SK-N-SH treated with all-trans-retinoic acid at 6 μM for 48 hours (cell line): ENCODE measurements at regions not wholly inside any gene's neighbourhood (a gene's known extent, or its start where the extent isn't known, plus 50 kb on each side); places are given as distances from the start of the nearest gene placed in this dataset.

Source experiments
- CREB5 ChIP-seq: fragments of 250-450 bp; sonication (Bioruptor Pico); IDR thresholded peaks from 2 replicates; pipeline ENCODE4 v1.5.1; 2020; ENCODE audit warnings: low read depth, mild to moderate bottlenecking, moderate library complexity
- CSDC2 ChIP-seq: fragments of 250-450 bp; sonication (Bioruptor Pico); IDR thresholded peaks from 2 replicates; pipeline ENCODE4 v1.5.0; 2020; ENCODE audit warnings: mild to moderate bottlenecking, moderate library complexity
- OSR1 ChIP-seq: fragments of 250-450 bp; sonication (Bioruptor Pico); IDR thresholded peaks from 2 replicates; pipeline ENCODE4 v1.8.0; 2022; ENCODE audit warnings: moderate library complexity, mild to moderate bottlenecking, inconsistent platforms
- PATZ1 ChIP-seq: fragments of 250-450 bp; sonication (Bioruptor Pico); IDR thresholded peaks from 2 replicates; pipeline ENCODE4 v1.8.0; 2020; ENCODE audit warnings: mild to moderate bottlenecking, moderate library complexity, borderline replicate concordance
- PPARA ChIP-seq: fragments of 250-450 bp; sonication (Bioruptor Pico); IDR thresholded peaks from 2 replicates; pipeline ENCODE4 v1.5.0; 2020; ENCODE audit warnings: mild to moderate bottlenecking, borderline replicate concordance
- RARB ChIP-seq: fragments of 250-450 bp; sonication (Bioruptor Pico); IDR thresholded peaks from 2 replicates; pipeline ENCODE4 v1.8.0; 2021; ENCODE audit warnings: mild to moderate bottlenecking, moderate library complexity
- SNAI2 ChIP-seq: fragments of 250-450 bp; sonication (Bioruptor Pico); IDR thresholded peaks from 2 replicates; pipeline ENCODE4 v1.5.0; 2020; ENCODE audit warnings: mild to moderate bottlenecking, moderate library complexity
- TOX ChIP-seq: fragments of 250-450 bp; sonication (Bioruptor Pico); IDR thresholded peaks from 2 replicates; pipeline ENCODE4 v1.8.0; 2021; ENCODE audit warnings: mild to moderate bottlenecking, moderate library complexity, borderline replicate concordance
- ZC3H10 ChIP-seq: fragments of 250-450 bp; sonication (Bioruptor Pico); IDR thresholded peaks from 2 replicates; pipeline ENCODE4 v1.5.1; 2021; ENCODE audit warnings: mild to moderate bottlenecking, moderate library complexity
- ZFP30 ChIP-seq: fragments of 450-650 bp; formaldehyde crosslinking; IDR thresholded peaks from 2 replicates; pipeline ENCODE4 v1.5.0; 2022; ENCODE audit warnings: mild to moderate bottlenecking, moderate library complexity
- ZNF565 ChIP-seq: fragments of 450-650 bp; formaldehyde crosslinking; conservative IDR thresholded peaks from 2 replicates; pipeline ENCODE4 v1.5.0; 2020; ENCODE audit warnings: low read depth, mild to moderate bottlenecking, moderate library complexity

- TF ChIP-seq CSDC2 (CRISPR knock-in tag) (no peak), ZFP30 (CRISPR knock-in tag) (no peak), OSR1 (no peak), ZC3H10 (CRISPR knock-in tag) (no peak), SNAI2 (CRISPR knock-in tag) (no peak), CREB5 (CRISPR knock-in tag) (no peak), RARB (CRISPR knock-in tag) (no peak), TOX (CRISPR knock-in tag) (no peak), PATZ1 (no peak), ZNF565 (CRISPR knock-in tag) (no peak), PPARA (no peak)
Measured at GRCh38 chr6:165814679-165815078, 151.6 kb upstream of the PDE10A start.
